ENCODE measurements at regions not wholly inside any gene's neighbourhood (a gene's known extent, or its start where the extent isn't known, plus 50 kb on each side); places are given as distances from the start of the nearest gene placed in this dataset.

DNA sequence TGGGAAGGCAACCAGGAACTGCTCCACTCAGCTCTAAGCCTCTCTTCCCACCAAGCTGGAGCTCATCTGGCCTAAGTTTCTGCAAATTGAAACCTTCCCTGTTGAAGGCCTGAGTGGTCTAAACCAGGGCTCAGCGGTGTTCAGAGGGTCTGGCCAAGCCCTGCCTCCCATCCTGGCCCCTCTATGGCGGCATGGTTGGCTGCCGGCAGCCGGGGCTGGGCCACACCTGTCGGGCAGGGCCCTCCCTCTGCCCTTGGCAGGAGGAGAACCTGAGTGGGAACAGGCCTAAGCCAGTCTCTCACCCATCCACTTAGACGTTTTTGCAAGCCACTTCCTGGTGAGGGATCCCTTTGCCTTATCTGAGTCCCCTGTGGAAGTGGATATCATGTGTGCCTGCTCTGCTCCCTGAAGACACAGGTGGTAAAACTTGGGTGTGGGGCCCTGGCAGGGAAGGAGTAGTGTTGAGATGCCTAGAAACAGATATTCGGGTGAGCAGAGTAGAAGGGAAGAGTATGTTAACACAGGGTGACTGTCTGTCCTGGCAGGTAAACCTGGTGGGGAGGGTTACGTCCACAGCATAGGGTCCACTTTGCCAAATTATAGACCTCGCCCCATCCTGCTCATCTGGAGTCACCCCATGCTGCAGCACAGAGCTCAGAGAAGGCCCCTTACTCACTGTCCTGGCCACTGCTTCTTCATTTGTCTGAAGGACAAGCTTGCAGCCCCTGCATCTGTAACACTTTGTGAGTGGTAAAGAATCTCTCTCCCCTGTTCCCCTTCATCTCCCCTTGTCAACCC lies 63.0 kb upstream of the SIX2 start:
- TF ChIP-seq, protein P1, sequence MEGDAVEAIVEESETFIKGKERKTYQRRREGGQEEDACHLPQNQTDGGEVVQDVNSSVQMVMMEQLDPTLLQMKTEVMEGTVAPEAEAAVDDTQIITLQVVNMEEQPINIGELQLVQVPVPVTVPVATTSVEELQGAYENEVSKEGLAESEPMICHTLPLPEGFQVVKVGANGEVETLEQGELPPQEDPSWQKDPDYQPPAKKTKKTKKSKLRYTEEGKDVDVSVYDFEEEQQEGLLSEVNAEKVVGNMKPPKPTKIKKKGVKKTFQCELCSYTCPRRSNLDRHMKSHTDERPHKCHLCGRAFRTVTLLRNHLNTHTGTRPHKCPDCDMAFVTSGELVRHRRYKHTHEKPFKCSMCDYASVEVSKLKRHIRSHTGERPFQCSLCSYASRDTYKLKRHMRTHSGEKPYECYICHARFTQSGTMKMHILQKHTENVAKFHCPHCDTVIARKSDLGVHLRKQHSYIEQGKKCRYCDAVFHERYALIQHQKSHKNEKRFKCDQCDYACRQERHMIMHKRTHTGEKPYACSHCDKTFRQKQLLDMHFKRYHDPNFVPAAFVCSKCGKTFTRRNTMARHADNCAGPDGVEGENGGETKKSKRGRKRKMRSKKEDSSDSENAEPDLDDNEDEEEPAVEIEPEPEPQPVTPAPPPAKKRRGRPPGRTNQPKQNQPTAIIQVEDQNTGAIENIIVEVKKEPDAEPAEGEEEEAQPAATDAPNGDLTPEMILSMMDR (IDR thresholded peaks at IDR 0.05 in 8 of 11, conservative IDR thresholded peaks at IDR 0.05 in 3 of 11): no peak
- TF ChIP-seq POLR2A (IDR thresholded peaks at IDR 0.05) (no peak), POLR2AphosphoS5 (IDR thresholded peaks at IDR 0.05) (no peak)

All from spleen (tissue), 7 donors.